ENCODE measurements at regions not wholly inside any gene's neighbourhood (a gene's known extent, or its start where the extent isn't known, plus 50 kb on each side); places are given as distances from the start of the nearest gene placed in this dataset.

GRCh38 chr2:238669046-238669445 lies 178.8 kb upstream of the TWIST2 start:
- TF ChIP-seq POLR2AphosphoS5 (IDR thresholded peaks at IDR 0.05) (no peak), POLR2A (IDR thresholded peaks at IDR 0.05; ENCODE audit: low read depth) (no peak)
- TF ChIP-seq, protein P1, sequence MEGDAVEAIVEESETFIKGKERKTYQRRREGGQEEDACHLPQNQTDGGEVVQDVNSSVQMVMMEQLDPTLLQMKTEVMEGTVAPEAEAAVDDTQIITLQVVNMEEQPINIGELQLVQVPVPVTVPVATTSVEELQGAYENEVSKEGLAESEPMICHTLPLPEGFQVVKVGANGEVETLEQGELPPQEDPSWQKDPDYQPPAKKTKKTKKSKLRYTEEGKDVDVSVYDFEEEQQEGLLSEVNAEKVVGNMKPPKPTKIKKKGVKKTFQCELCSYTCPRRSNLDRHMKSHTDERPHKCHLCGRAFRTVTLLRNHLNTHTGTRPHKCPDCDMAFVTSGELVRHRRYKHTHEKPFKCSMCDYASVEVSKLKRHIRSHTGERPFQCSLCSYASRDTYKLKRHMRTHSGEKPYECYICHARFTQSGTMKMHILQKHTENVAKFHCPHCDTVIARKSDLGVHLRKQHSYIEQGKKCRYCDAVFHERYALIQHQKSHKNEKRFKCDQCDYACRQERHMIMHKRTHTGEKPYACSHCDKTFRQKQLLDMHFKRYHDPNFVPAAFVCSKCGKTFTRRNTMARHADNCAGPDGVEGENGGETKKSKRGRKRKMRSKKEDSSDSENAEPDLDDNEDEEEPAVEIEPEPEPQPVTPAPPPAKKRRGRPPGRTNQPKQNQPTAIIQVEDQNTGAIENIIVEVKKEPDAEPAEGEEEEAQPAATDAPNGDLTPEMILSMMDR (IDR thresholded peaks at IDR 0.05): no peak

All from esophagus muscularis mucosa (tissue), 3 donors.